ENCODE measurements at regions not wholly inside any gene's neighbourhood (a gene's known extent, or its start where the extent isn't known, plus 50 kb on each side); places are given as distances from the start of the nearest gene placed in this dataset.
A peak's percentile ranks its signal among the peaks of the same experiment; 100 is the strongest.

GRCh38 chr14:76708771-76709170, 52.5 kb upstream of the VASH1 start:
- TF ChIP-seq CTCF (IDR thresholded peaks at IDR 0.05): no peak
- DNase-seq: no peak

GRCh38 chr14:76710056-76711010, 50.9 kb upstream of the VASH1 start:
- Histone ChIP-seq H3K27ac (no peak overlapping the region), H3K4me3 (no peak overlapping the region), H3K9me3 (no peaks in the 10 kb centered on the region), H3K27me3 (no peaks in the 10 kb centered on the region), H3K4me1 (peaks cover 6% of the 10 kb centered on the region), H3K36me3 (no peaks in the 10 kb centered on the region)
- DNase-seq: no peak
- intact Hi-C loops (cut with DNase I): loop anchor here (10.0 kb wide), 1 partner anchor 74 kb away; no protein-coding TSS in a partner anchor
- ATAC-seq: peak; percentile 80
- peak; percentile 82 for TF ChIP-seq CTCF (IDR thresholded peaks at IDR 0.05)

More at GRCh38 chr14:76708771-76709170, 52.5 kb upstream of the VASH1 start:
- H3K27me3 ChIP-seq: no peaks in the 10 kb centered on the region
- H3K27ac ChIP-seq: no peak overlapping the region
- no peaks in the 10 kb centered on the region for H3K9me3 ChIP-seq
- ATAC-seq: no peak
- H3K4me3 ChIP-seq: no peak overlapping the region
- intact Hi-C loops (cut with DNase I): no loop called here
- peaks cover under 1% of the 10 kb centered on the region for H3K4me1 ChIP-seq
- H3K36me3 ChIP-seq: no peaks in the 10 kb centered on the region
